Fibroblast of lung (primary cell): ENCODE measurements at regions not wholly inside any gene's neighbourhood (a gene's known extent, or its start where the extent isn't known, plus 50 kb on each side); places are given as distances from the start of the nearest gene placed in this dataset.

Experiments
- EZH2 ChIP-seq: IDR thresholded peaks from 2 replicates; pipeline ENCODE4 v1.5.1; 2012; ENCODE audit warnings: low read length, control low read depth, mild to moderate bottlenecking; ENCODE audit errors: missing control alignments
- TF ChIP-seq, protein P1 (sequence below), 2 donors: IDR thresholded peaks in 1 of 2; conservative IDR thresholded peaks in 1 of 2; 1 replicate in 1 of 2; 2 replicates in 1 of 2; pipeline ENCODE4 v1.5.1; 2011 to 2012; ENCODE audit warnings: low read length in 2 of 2, control low read depth in 1 of 2, inconsistent platforms in 1 of 2, low read depth in 1 of 2, mild to moderate bottlenecking in 1 of 2

DNA sequence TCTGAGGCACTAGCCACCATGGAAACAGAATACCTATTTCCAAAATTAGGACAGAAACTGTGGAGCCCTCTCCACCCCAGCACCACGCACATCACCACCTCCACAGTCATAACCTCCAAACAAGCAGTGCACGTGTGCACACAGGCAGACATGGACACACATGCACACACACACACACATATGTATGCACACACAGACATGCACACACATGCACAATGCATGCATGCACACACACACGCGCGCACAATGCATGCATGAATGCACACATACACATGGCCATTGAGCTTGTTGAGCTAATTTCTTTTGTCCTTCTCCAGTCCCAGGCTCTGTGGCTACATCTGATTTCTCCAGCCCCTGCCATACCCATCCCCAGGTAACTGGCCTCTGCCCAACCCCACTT, 161.6 kb upstream of the EPB41L3 start:
- TF ChIP-seq, protein P1, sequence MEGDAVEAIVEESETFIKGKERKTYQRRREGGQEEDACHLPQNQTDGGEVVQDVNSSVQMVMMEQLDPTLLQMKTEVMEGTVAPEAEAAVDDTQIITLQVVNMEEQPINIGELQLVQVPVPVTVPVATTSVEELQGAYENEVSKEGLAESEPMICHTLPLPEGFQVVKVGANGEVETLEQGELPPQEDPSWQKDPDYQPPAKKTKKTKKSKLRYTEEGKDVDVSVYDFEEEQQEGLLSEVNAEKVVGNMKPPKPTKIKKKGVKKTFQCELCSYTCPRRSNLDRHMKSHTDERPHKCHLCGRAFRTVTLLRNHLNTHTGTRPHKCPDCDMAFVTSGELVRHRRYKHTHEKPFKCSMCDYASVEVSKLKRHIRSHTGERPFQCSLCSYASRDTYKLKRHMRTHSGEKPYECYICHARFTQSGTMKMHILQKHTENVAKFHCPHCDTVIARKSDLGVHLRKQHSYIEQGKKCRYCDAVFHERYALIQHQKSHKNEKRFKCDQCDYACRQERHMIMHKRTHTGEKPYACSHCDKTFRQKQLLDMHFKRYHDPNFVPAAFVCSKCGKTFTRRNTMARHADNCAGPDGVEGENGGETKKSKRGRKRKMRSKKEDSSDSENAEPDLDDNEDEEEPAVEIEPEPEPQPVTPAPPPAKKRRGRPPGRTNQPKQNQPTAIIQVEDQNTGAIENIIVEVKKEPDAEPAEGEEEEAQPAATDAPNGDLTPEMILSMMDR (conservative IDR thresholded peaks at IDR 0.05 in 1 of 2, IDR thresholded peaks at IDR 0.05 in 1 of 2; ENCODE audit: low read depth in 1 of 2, low read length in 2 of 2): no peak
- no peak for TF ChIP-seq EZH2
